ENCODE measurements at regions not wholly inside any gene's neighbourhood (a gene's known extent, or its start where the extent isn't known, plus 50 kb on each side); places are given as distances from the start of the nearest gene placed in this dataset.

DNA sequence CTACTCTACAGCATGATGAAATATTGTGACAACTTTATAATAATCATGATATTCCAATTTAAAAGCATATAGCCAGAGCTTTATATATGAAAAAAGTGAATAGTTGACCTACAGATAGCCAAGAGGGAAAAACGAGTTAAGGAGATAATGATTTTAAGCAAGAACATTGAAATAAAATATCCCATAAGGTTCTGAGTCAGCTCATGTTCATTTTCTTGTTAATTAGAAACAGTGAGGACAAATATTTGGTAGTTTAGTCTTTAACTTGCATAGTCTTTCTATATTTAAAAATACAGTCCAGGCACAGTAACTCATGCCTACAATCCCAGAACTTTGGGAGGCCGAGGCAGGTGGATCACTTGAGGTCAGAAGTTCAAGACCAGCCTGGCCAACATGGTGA is 55.8 kb upstream of the CDH6 start:
- DNase-seq, result no peak

DNA sequence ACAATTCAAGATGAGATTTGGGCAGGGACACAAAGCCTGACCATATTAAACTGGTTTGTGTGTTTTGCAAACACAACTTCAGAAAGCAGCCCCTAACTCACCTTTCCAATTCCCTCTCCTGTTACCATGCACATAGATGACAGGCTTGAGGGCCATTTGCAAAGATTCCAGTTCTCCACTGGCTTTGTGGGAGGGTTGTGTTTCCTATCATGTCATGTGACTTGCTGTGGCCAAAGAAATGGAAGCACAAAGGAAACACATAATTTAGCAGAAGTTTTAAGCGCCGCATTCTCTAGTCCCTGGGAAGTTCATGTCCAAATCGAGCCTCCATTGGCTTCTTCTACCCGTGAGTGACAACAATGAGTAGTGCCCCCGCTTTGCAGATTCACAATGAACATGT is 57.9 kb upstream of the CDH6 start:
- no peak for DNase-seq

DNA sequence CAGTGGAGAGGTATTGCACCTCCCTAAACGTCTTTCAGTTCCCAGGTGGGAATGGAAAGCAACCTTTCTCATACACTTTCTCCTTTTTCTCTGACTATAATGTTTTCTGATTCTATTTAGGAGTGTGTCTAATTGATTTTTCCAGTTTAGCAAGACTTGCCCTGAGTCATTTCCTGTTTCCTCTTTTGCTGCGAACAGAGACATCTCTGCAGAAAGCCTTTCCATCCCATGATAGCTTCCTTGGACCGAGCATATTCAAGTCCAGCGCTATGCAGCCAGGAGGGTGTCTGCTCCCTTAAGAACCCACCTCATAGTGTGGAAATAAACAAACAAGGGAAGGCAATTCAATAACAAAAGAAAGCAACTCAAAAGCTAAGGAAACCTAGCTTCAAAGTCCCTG is 60.0 kb upstream of the CDH6 start:
- DNase-seq, result no peak

DNA sequence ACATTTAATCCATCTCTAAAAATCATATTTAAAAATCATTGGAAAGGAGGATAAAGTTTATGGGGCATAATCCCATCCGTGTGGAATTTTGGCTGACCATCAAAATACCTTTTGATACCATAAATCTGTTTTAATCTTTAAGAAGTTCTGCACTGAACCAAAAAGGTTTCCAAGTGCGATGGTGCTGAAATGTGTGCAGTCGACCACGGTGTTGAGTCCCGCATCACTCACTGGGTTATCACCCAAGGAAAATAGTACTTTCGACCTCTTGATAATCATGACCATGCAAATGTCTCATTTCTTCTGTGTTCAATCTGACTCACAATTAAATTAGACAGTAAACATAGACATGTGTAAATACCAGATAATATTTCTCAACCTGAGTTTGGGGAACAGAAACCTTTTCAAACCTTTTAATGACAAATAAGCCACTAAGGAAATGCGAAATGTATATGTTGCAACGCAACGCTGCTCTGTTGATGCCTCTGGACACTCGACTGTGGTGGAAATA is 62.0 kb upstream of the CDH6 start:
- DNase-seq, result no peak

DNA sequence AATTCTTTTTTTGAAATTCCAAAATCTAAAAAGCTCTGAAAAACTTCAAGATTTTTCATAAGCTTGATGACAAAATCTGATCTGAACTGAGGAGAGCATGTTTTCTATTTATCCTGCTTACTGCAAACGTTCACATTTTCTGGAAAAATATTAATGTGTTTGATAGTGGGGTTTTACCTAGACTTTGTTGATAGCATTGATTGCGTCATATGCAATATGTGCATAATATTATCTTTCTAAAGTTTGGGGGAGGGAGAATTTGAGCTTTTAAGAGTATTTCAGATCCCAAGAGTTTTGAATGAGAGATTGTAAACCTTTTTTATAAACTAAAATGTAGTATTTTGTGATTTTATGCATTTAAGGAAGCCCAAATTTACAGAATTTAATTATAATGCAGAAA is 62.8 kb upstream of the CDH6 start:
- DNase-seq, result no peak

DNA sequence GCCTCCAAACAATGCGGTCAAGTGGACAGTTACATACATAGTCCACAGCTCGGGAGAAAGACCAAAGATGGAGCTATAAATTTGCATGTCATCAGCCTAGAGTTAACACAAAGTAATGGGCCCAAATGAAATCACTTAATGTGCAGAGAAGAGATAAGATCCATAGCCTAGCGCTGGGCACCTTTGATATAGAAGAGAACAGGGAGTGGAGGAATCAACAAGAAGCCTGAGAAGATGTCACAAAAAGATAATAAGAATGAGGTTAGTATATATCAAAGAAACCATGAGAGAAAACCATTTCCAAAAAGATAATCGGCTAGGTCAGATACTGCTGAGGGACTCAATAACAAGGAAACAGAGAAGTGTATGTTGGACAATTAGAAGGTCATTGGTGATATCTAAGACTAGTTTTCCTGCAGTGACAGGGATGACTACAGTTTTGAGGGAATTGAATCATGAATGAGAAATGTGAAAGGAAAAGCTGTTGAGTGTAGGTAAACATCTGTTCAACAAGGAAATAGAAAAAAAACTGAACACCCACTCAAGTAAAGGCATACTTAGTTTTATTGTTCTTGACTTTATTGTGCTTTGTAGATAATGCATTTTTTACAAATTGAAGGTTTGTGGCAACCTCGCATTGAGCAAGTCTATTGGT is 68.7 kb upstream of the CDH6 start:
- DNase-seq, result no peak

DNA sequence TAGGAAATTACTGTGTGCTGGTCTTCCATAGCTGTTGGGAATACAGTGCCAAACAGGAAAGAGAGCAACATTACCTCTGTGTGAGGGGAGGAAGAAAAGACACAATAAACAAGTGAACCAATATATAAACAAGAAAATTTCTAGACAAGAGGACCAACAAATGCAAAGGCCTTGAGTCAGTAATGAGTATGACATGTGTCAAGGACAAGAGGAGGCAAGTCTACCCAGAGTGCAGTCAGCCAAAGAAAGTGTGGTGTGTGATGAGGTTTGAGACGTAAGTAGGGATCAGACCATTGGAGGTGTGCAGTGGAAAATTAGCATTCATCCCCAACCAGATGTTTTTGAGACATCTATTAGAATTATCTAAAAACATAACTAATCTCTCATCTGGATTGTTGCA is 69.5 kb upstream of the CDH6 start:
- no peak for DNase-seq

DNA sequence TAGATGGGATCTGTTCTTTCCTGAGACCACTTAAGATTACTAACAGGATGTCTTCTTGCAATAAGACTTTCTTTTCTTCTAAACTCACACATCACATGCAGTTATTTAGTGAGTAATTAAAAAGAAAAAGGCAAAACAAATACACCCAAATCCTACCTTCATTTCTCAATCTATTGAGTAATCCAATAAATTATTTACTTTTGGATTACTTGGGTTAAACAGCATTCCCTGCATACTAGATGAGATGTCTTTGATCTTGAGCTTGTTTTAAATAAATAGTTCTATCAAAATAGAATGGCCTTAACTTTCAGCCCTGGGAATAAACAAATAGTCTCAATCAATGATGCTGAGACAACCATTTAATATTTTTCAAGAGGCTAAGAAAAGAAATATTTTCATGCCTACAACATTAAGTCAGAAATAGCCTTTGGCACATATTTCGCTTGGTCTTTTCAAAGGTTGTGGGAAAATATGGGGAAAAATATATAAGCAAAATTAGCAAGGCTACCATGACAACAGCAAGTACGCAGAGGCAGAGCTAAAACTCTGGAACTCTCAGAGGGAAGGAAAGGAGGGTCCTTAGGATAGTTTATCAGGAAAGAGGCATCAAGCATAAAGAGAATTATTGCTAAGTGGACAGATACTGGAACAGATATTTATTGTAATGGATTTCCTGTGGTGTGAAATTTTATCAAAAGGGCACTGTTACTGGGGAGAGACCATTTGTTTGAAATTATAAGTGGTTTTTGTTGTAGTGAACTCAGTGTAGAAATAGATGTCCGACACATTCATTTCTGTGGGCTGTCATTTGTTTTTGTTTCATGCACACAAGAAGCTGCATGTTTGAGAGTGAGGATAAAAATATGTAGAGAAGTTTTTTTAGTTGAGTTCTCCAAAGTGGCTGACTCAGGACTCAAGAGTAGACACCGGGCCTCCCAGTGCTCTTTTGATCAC is 70.2 kb upstream of the CDH6 start:
- no peak for DNase-seq

DNA sequence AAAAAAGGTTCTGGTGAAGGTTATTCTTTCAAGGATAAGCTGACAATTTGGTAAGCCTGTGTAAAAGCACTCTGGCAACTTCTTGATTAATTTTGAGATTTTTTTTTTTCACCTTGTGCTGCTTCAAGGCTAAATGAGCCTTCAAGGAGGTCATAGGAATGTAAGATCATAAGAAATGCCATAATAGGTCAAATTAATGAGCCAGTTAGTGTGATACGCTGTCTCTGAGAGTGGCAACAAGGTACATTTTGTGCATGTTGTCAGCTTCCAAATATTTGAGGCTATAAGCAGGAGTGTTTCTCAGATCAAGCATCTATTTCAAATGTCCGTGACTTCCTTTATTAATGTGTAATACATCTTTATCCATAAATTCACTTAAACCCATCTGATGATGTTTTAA is 72.3 kb upstream of the CDH6 start:
- DNase-seq, result no peak

DNA sequence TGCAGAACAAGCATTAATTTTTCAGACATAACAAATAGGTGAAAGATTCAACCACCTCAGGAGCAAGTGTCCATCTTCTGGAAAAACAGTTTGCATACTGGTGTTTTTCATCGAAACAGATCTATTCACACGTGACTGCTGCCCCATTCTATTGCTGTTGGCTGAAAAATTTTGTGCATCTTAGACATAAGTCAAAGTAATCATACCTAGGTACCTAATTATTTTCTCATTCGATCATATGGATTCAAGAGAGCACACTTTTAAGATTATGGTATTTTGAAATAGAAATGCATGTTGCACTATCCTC is 72.9 kb upstream of the CDH6 start:
- no peak for DNase-seq

DNA sequence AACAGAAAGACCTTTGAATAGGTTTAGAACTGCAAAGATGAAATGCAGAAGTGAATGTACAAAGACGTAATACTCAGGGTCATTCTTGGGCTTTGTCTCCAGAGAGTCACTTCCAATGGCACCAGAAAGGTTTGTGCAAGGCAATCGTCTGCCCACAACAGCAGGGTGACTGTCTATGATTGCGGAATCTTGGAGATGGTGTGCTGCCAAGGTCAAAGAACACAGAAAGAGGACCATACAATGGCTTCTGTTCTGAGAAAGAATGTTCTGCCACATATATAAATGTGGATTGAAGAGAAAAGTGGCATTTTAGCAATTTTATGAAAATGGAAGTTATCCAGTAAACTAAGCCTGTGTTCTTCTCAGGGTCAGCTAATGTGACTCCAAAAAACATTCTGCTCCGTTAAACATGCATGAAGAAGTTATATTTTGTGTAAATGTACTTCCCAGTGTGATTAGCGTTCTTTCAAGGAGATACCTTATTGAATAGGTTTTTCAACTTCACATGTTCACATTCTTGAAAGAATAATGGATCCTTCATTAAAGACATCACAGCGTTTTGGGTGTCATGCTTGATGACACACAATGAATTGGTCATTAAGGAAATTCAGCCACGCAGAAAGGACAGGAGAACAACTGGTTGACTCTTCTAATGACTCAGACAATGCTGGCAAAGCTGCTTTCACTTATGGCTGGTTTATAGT is 73.4 kb upstream of the CDH6 start:
- no peak for DNase-seq

DNA sequence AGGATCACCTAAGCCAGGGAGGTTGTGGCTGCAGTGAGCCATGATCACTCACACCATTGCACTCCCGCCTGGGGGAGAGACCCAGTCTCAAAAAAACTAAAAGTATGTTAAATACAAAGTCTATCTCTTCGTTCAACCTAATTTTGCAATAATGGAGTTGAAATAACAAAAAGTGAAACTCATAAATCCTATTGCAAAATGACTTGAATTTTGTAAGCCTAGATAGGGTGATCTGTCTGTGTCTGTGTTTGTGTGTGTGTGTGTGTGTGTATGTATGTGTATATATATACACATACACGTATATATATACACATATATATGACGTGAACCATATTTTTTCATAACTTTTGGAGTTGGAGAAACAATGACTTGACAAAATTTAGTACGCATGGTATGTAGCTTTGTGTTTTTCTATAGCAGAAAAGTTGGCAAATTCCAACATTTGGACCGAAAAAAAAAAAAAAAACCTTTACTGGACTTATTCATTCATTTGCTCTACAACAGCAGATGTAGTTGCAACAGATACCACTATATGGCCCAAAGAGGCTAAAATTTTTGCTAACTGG is 76.9 kb upstream of the CDH6 start:
- DNase-seq, result no peak

DNA sequence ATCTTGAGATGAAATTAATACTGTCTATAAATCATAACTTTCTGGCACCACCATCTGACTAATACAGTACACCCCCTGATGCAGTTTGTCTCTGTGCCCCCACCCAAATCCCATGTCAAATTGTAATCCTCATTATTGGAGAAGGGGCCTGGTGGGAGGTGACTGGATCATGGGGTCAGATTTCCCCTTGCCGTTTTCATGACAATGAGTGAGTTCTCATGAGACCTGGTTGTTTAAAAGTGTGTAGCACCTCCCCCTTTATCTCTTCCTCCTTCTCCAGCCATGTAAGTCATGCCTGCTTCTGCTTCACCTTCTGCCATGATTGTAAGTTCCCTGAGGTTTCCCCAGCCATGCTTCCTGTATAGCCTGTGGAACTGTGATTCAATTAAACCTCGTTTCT is 78.7 kb upstream of the CDH6 start:
- no peak for DNase-seq

DNA sequence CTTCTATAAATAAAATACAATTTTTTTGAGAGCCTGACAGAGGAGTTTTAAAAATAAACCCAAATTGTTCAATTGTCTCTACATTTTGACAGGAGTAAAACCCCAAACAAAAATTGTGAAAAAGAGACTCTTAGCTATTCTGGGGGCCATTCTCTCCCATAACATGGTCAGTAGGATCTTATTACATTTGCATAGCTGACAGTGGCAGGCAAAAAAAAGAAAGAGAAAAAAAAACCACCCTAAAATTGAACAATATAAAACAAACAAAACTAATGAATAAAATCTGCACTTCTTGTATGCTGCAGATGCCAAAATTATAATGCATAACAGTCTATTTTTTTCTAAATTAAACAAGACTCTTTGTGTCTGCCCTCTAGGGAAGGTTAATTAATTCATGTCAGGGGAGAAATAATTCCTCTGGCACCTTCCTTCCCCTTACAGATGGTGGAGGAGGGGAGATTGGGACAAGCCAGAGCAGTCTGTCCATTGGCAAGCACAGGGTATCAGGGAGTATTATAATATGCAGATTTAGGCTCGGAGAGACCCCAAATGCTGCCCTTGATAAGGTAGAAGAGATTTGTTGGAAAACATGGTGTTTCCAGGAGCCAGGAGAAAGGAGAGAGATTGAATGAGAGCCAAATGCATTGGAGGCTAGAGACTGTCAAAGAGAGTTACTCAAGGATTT is 79.7 kb upstream of the CDH6 start:
- DNase-seq, result no peak

DNA sequence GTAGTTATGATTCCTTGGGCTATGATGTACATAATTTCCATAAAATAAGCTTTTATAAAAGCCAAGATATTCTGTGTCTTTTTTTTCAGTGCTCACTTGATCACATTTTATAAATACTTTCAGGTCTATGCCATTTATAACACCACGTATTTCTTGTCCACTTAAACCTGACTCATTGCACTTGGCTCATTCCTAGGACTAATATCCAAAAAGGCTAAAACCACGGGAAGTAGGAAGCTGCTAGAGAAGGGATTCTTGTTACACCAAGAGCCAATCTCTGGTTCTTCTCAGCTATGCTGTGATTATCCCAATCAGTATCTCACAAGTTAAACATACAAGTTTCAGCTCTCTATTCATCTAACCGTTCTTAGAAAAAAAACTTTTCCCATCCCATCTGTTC is 80.4 kb upstream of the CDH6 start:
- DNase-seq, result no peak

DNA sequence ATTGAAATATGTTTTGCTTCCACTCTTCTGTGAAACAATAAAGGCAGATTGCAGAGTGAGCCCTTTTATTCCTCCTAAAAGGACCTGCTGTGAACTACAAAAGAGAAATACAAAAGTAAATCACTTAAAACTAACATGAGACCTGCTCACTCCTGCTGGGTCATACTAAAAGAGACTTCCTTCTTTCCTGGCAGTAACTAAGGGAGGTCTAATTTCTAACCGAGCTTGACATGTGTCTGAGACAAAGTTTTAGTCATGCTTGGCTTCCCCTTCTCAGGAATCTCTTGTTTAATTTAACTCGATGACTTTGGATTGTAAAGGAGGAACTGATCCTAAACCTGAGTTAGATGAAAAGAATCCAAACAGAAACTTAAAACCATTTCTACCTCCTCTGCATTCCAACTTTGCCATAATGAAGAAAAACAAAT is 86.4 kb upstream of the CDH6 start:
- no peak for DNase-seq

DNA sequence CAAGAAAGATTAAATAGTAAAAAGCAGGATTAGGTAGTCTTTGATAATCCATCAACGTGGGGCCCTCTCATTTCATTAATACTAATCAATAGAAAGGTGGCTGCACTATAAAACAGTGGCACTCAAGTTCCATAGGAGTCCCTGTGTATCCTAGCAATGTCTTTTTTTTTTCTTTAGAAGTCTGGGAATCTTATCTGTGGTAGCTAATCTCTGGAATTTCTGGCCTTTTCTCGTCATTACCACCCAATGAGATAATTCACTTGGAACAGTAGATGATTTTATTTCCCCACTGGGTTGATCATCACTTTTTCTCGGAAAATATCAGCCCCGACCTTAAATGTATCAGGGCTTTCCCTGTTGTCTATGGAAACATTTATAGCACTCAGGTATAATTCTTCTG is 86.8 kb upstream of the CDH6 start:
- DNase-seq, result no peak

DNA sequence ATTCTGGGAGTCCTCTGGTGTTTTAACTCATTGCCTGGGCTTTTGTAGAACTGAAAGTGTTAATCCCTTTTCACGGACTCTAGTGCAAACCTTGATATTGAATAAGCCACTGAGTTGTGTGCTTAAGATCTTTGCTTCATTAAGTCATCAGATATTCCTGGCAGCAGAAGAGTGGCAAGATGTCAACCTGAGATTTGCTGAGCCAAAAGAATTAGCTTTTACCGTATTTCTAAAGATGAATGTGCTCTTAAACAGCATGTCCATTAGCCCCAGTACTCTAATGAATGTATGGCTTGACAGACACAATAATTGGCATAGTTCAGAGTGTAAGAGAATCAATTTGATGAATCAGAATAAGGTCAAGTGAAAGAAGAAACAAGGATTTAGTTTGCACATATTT is 87.2 kb upstream of the CDH6 start:
- DNase-seq, result no peak

DNA sequence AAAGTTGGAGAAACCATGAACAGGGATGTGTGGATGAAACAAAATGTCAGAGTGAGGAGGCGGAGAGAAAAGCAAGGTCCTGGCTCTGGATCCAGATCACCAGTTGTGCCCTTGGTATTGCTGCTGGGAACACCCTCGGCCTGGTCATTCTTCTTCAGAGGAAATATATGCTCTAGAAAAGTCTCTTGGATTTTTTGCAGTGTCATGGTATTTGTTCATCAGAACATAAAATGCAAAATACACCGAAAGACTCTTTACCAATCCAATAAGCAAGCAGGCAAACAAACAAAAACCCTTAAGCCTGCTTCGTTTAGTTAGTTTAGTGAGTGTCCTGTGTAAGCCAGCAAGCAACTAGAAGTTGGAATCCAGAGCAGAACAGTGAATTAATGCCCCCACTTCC is 88.7 kb upstream of the CDH6 start:
- no peak for DNase-seq

DNA sequence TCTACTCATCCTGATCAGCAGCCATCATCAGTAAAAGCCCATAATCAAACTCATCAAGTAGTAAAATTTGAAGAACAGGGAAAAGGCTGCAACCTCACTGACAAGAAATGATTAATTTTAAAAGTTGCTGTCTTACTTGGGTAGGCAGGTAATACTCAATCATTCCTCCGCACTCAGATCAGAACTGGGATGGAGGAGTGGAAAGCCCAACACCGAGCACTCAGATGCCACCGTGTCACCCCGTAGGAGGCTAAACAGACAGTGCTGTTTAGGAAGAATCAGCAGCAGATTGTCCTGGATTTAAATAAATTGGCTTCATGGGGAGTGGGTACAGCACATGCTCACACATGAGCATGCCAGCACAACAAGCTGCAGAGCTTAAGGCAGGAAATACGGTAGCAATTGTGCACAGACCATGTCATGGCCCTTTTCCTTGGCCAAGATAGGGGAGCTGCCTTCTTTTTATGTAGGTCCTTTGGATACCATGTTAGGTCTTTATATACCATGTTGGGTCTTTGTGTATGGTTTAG is 92.6 kb upstream of the CDH6 start:
- no peak for DNase-seq

DNA sequence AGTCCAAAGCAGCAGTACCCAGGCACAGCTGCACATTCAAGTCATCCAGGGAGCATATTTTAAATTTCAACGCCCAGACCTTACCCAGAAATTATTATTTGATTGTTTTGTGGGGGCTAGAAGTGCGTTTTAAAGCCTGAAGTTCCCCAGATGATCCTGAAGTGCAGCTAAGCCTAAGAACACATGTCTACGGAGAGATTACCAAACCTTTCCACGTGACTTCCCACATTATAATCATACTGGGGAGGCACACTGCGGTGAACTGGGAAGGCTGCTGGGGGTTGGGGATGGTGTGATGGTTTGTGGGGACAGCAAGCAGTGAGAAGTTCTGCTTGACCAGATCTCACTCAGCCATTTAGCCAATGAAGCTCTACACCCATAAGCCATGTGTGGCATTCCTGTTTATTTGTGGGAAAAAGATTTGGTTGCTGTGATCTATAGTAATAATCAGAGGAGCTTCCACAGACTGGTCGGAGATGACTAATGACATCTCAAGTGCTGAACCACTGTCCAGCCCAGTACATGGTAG is 93.4 kb upstream of the CDH6 start:
- DNase-seq, result no peak

DNA sequence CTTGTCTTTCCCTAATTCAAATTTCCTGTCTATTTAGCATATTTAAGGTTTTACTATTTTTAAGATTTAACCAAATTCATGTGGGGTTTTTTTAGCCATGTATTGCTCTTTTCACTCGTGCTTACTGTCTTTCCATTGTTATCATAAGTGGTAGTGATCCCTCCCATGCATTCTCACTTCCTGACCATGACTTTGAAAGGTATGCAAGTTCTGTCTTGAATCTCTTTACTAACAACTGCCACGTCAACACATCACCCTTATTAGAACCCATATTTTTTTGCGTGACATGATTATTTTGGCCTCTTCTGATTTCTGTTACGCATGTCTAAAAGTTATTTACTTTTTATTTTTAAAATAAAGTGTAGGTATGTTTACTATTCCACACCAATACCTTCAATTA is 94.7 kb upstream of the CDH6 start:
- no peak for DNase-seq
